Stimulated activated CD8-positive, alpha-beta memory T cell treated with anti-CD3 and anti-CD28 coated beads, Interleukin-15, amount 100 ng/mL, for 48 hours (primary cell): ENCODE measurements at regions not wholly inside any gene's neighbourhood (a gene's known extent, or its start where the extent isn't known, plus 50 kb on each side); places are given as distances from the start of the nearest gene placed in this dataset.
"Not testable (repeated sequence)": the region's sequence is repeated elsewhere in the genome, so short reads cannot be mapped to it uniquely, and the experiment has no call there.

Experiments used
- DNase-seq, 2 donors: peaks; one replicate each; pipeline ENCODE4 v3.0.0-alpha.2; 2020; ENCODE audit warnings: low read depth in 2 of 2

DNA sequence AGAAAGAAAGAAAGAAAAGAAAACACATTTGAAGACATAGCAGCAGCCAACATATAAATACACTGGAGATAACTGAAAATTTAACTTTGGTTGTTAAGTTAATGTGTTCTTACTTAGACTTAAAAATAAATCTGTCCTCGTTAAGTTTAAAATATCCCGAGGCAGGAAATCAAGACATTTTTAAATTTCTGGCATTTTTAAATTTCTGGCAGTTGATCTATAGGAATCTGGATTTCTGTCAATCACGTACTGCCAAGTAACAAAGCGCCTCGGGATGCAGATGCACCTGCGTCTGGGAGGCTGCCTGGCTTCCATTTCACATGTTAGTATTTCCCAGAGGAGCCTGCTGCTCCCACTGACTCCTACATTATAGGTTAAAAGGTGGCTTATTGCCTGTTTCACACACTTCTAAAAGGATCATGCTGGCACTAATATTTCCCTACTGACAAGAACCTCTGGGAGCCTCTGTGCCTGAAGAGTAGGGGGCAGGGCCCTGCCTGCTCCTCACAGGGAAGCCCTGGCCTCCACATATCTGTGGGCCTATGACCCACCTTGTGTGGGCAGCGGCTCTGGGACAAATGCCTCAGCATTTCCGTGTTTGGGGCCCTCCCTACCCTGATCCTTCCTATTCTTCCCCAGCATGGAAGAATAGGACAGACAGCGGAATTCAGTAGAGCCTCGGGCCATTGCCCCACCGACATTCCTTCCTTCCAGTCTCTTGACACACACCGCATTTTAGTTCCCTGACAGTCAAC is 62.8 kb upstream of the ATP12A start:
- no peak for DNase-seq

DNA sequence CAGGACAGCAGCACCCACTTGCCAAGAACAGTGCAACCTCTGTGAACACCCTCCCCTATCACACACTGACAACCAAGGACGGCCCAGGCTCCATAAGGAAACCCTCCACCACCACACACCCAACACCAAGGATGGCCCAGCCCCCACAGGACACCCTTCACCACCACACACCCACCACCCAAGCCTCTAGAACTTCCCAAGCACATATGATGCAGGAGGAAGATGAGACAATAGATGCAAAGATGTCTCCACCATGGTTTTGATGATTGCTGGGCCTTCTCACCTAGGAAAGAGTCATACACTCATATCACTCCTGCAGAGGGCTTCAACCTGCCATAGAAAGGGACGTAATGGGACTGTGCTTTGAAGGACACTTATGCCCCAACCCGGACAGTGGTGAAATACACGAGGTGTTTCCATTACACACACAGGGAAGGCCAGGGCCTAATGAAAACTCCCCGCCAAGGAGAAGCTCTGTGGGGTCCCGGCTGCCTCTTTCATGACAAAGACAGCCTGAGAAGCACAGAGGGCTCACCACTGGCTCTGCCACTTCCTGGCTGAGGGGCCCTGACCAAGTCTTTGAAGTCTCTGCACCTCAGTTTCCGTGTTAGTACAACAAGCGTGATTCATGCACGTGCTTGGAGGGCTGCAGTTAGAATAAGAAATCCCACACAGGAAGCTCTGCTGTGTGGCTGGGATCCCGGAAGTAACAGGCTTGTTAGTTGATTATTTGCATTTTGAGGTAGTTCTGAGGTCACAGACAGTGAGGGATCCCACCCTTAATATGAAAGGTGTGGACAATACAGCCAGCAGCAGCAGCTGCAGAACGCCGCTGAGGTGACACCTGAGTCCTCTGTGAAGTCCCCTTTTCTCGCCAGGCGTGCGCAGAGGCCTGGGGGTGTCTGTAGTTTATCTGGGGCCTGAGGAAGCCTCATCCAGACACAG is 61.9 kb upstream of the ATP12A start:
- peak; percentile 75 to 80 for DNase-seq

DNA sequence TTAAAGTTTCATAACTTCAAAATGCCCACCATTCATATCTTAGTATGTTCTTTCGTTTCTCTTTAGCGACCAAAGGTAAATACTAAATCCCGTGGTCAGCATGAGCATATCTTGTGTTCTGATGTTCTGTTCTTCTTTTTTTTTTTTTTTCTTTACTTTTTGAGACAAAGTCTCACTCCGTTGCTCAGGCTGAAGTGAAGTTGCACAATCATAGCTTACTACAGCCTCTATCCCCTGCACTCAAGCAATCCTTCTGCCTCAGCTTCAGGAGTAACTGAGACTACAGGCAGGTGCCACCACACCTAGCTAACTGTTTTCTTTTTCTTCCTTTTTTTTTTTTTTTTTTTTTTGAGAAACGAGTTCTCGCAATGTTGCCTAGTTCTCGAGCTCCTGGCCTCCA is 60.9 kb upstream of the ATP12A start:
- DNase-seq: no peak

DNA sequence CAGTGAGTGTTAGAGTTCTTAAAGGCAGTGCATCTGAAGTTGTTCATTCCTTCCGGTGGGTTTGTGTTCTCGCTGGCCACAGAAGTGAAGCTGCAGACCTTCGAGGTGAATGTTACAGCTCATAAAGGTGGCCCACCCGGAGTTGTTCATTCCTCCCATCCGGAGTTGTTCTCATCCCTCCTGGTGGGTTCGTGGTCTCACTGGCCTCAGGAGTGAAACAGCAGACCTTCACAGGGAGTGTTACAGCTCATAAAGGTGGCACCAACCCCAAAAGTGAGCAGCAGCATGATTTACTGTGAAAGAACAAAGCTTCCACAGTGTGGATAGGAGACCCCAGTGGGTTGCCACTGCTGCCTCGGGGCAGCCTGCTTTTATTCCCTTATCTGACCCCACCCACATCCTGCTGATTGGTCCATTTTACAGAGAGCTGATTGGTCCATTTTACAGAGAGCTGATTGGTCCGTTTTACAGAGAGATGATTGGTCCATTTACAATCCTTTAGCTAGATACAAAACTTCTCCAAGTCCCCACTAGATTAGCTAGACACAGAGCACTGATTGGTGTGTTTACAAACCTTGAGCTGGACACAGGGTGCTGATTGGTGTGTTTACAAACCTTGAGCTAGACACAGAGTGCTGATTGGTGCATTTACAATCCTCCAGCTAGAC is 57.6 kb upstream of the ATP12A start:
- DNase-seq: not testable (repeated sequence)

DNA sequence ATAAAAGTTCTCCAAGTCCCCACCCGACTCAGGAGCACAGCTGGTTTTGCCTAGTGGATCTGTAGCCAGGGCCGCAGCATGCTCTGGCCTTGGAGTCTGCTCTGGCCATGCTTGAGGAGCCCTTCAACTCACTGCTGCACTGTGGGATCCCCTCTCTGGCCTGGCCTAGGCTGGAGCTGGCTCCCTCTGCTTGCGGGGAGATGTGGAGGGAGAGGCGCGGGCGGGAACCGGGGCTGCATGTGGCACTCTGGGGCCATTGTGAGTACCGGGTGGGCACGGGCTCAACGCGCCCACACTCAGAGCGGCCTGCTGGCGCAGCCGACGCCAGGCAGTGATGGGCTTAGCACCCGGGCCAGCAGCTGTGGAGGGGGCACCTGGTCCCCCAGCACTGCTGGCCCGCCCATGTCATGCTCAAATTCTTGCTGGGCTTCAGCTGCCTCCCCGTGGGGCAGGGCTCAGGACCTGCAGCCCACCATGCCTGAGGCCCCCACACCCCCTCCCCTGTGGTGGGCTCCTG is 57.0 kb upstream of the ATP12A start:
- no peak for DNase-seq

DNA sequence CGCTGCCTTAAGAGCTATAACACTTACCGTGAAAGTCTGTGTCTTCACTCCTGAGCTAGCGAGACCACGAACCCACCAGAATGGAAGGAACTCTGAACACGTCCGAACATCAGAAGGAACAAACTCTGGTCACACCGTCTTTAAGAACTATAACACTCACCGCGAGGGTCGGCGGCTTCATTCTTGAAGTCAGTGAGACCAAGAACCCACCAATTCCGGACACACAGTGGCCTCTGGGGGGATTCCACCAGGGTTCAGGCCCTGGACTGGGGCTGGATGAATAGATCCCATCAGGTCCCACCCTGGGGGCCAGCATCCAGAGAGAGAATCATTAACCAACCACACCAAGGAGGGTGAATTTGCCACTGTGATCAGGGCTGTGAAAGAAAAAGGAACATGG is 55.8 kb upstream of the ATP12A start:
- no peak for DNase-seq

DNA sequence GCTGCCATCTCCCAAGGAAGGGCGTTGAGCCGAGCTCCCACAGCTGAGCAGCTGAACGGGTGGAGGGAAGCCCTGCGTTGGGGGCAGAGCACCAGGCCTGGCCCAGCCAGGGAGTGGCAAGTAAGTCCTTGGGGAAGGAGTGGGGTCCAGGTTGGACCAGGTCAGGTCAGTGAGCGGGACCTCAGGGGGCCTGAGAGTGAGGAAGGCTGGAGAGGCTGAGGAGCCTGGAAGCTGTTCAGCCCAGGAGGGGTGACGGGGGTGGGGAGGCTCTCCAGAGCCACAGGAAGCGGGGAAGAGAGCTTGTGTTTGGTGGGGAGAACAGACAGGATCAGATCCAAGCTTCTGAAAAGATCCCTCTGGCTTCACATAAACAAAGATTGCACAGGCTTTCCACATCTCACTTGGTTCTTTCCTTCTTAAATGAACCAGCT is 55.4 kb upstream of the ATP12A start:
- DNase-seq: no peak

DNA sequence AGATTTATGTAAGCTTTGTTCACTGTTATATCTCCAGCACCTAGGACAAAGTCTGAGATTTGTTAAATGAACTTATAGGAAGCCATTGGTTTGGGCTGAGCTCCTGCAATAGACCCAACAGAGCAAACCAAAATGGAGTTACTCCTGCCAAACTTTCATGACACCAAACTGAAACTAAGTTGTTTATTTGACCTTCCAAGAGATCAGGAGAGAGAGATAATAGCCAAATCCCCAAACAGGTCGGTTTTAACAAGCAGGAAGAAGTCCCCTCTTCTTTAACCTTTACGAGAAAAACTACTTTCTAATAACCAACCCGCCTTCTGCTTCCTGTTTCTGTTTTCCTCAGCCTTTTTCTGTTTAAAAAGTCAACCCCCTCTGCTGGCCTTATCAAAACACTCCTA is 54.9 kb upstream of the ATP12A start:
- DNase-seq: no peak

DNA sequence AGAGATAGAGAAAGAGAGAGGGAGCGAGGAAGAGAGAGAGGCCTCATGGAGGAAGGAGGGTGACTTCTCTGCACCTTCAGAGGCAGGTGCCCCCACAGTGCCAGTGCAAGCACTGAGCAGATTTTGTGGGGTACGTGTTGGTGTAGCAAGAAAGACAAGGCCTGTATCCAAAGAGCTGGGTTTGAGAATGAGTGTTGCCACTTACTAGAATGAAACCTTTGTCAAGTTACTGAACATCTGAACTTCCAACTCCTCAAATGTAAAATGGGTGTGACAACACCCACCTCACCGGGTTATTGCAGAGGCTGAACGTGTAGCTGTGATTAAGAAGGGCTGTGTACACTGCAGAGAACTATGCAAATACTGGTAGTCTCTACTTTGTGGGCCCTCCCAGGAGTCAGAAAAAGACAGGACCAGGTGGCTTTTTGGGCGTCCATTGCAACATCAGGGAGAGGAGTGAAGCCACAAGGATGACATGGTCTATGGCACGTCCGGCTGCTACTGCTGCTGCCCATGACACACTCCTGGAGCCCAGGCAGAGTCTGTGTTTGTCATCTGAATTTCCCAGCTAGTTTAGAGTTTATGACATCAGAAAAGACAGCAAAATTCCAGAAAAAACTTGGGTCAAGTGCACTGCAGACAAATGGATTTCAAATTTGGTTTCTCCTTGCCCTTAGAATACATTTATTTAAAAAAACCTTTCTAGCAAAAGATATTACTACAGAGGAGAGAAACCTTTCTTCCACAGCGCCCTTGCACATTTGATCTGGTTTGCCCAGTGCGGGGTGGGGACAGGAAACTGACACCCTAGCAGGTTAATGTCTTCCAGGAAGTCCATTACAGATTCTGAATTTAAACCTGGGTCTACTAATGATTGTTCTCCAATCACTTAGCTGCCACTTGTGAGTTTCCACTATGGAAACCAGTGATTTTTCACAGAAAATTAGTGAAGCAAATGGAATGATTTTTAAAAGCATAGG is 54.0 kb upstream of the ATP12A start:
- no peak for DNase-seq

DNA sequence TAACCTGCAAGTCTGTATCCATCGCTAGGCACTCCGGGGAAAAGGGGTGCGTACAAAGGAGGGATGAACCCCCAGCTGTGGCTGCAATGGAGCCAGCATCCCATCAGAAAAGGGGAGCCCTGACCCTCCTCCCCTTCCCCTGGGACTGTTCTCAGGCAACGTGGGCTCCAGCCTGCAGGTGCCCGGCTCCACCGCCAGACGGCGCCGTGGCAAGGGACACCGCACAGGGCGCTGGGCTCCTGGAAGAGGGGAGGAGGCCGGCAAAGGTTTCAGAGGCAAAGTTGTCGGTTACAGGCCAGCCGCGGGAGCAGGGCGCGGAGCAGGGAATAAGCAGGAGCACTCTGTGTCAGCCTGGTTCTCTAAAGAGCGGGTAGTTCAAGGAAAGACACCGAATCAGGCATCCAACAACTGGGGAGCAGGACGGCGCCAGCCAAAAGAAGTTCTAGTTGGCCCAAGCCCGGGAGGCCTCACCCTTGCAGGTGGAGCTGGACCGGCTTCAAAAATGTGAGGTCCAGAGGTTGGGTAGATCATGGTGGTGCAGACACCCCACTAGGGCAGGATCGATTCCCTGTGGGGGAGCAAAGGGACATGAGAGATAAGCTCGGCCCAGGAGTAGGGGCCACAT is 53.0 kb upstream of the ATP12A start:
- DNase-seq: no peak

DNA sequence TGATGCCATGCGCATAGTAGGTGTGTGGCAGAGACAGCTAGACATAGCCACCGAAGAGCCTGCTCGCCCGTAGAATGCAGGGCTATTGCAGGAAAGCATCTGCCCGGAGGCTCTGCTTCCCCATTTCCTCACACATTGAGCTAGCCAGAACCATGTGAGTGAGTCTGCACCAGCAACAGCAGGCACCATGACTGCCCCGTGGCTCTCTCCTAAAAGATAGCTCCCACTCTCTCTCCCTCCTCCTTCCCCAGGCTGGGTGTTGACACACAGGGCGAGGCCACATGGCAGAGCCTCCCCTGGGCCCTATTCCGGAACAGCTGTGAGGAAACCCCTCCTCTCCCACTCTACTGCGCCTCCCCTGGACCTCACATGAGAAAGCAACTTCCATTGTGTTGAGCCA is 52.3 kb upstream of the ATP12A start:
- no peak for DNase-seq

DNA sequence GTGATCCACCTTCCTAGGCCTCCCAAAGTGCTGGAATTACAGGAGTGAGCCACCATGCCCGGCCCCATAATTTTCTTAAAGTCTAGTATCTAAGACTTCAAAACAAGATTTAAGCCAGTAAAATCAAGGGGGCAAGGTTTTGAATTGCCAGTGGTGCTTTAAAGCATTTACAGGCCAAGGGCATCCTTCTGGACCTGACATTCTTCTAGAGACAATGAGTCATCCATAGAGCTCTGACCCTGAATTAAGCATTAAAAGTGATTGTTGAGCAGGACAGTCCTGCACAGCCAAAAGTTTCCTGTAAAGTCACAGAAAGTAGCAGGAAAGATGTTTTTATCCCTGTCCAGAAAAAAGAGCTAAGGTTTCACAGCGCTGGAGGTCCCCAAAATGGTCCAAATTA is 50.9 kb upstream of the ATP12A start:
- DNase-seq: no peak

DNA sequence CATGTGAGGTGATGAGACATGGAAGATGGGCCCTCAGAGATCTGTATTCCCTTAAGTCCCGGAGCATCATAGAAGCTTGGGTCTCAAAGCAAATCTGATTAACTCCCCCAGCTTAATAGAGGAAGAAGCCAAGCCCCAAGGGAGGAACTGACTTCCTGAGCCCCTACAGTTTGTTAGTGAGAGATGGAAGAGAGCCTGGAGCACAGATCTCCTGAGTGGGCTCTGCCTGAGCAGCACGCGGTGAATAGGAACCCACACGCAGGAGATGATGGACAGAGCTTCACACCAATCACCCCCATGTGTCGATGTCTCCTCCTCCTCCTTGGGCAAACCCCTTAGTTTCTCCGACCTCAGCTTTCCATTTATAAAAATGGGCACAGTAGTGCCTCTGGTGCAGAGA is 50.1 kb upstream of the ATP12A start:
- DNase-seq: no peak
